CD8-positive, alpha-beta memory T cell (primary cell): ENCODE measurements at regions not wholly inside any gene's neighbourhood (a gene's known extent, or its start where the extent isn't known, plus 50 kb on each side); places are given as distances from the start of the nearest gene placed in this dataset.
"Not testable (repeated sequence)": the region's sequence is repeated elsewhere in the genome, so short reads cannot be mapped to it uniquely, and the experiment has no call there.

Source experiments
- CTCF ChIA-PET: fragments of 350-600 bp; sonication (Branson Sonifier 250); formaldehyde crosslinking; loops from one replicate; lab custom pipeline; 2021; ENCODE audit warnings: antibody characterized with exemption; lab: Charles Lee
- POLR2A ChIA-PET: fragments of 350-600 bp; sonication (Branson Sonifier 250); formaldehyde crosslinking; loops from one replicate; lab custom pipeline; 2021; ENCODE audit warnings: antibody characterized with exemption; lab: Charles Lee
- DNase-seq, 5 donors: peaks; one replicate each; pipeline versions ENCODE4 v3.0.0 to v3.0.0-alpha.2; 2020 to 2022; ENCODE audit warnings: mixed read lengths in 1 of 5
- H3K27ac ChIP-seq: one replicate; pipeline ENCODE4 v1.7.0; 2013; ENCODE audit warnings: low read depth, mild to moderate bottlenecking, low read length, moderate library complexity
- H3K27me3 ChIP-seq: 2 replicates; pipeline ENCODE4 v1.7.0; 2013; ENCODE audit warnings: low read length, mild to moderate bottlenecking; ENCODE audit not compliant: insufficient read depth, poor library complexity, severe bottlenecking
- H3K36me3 ChIP-seq: 2 replicates; pipeline ENCODE4 v1.7.0; 2013; ENCODE audit warnings: mild to moderate bottlenecking, low read length, moderate library complexity; ENCODE audit not compliant: insufficient read depth
- H3K4me1 ChIP-seq: 2 replicates; pipeline ENCODE4 v1.7.0; 2013; ENCODE audit warnings: mild to moderate bottlenecking, low read length, moderate library complexity; ENCODE audit not compliant: insufficient read depth
- H3K4me3 ChIP-seq: 2 replicates; pipeline ENCODE4 v1.7.0; 2013; ENCODE audit warnings: mild to moderate bottlenecking, low read length
- H3K9me3 ChIP-seq: 2 replicates; pipeline ENCODE4 v1.7.0; 2013; ENCODE audit warnings: mild to moderate bottlenecking, low read length
- H3K27ac Mint-ChIP-seq, 8 donors: one replicate each; pipeline ENCODE4 v1.8.0; 2020 to 2021; ENCODE audit warnings: mixed read lengths in 8 of 8, mild to moderate bottlenecking in 6 of 8, inconsistent platforms in 3 of 8, moderate library complexity in 3 of 8
- H3K27me3 Mint-ChIP-seq, 2 donors: one replicate each; pipeline ENCODE4 v1.8.0; 2020 to 2021; ENCODE audit warnings: mixed read lengths in 2 of 2, mild to moderate bottlenecking in 1 of 2, moderate library complexity in 1 of 2
- H3K36me3 Mint-ChIP-seq, 3 donors: one replicate each; pipeline ENCODE4 v1.8.0; 2020 to 2021; ENCODE audit warnings: mixed read lengths in 3 of 3, inconsistent platforms in 1 of 3, mild to moderate bottlenecking in 1 of 3
- H3K4me1 Mint-ChIP-seq, 3 donors: one replicate each; pipeline ENCODE4 v1.8.0; 2020 to 2021; ENCODE audit warnings: mixed read lengths in 3 of 3, inconsistent platforms in 1 of 3, mild to moderate bottlenecking in 1 of 3
- H3K4me3 Mint-ChIP-seq, 7 donors: one replicate each; pipeline ENCODE4 v1.8.0; 2020 to 2021; ENCODE audit warnings: mixed read lengths in 7 of 7, mild to moderate bottlenecking in 6 of 7, moderate library complexity in 4 of 7, inconsistent platforms in 2 of 7
- H3K9me3 Mint-ChIP-seq, 5 donors: one replicate each; pipeline ENCODE4 v1.8.0; 2020 to 2022; ENCODE audit warnings: mixed read lengths in 5 of 5, mild to moderate bottlenecking in 3 of 5, moderate library complexity in 2 of 5, inconsistent platforms in 1 of 5

DNA sequence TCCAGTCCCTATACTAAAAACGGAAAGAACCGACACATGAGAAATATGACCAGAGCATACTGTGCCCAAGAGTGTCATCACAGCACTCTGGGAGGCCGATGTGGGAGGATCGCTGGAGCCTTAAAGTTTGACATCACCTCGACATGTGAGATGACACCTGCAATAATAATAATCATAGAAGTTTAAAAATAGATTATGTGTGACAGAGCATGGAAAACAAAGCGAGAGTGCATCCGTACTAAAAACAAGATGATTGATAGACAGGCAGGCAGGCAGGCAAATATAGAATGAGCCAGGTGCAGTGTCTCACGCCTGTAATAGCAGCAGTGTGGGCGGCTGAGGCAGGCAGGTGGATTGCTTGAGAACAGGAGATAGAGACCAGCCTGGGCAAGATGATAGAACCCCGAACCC is 114.8 kb upstream of the ANKRD30BL start:
- DNase-seq: no peak
- H3K4me1 Mint-ChIP-seq: no peaks in the 10 kb centered on the region
- H3K4me3 ChIP-seq: no peak overlapping the region
- no peaks in the 10 kb centered on the region for H3K4me1 ChIP-seq
- POLR2A ChIA-PET: no interaction called here
- no peaks in the 10 kb centered on the region for H3K36me3 ChIP-seq
- CTCF ChIA-PET: no interaction called here
- no peak overlapping the region for H3K4me3 Mint-ChIP-seq
- no peak overlapping the region for H3K27ac Mint-ChIP-seq
- H3K27me3 Mint-ChIP-seq: no peaks in the 10 kb centered on the region
- peaks cover 7 to 30% (median 21%) of the 10 kb centered on the region in 5 donors for H3K9me3 Mint-ChIP-seq
- H3K27ac ChIP-seq: no peak overlapping the region
- no peaks in the 10 kb centered on the region for H3K27me3 ChIP-seq
- H3K9me3 ChIP-seq: no peaks in the 10 kb centered on the region
- H3K36me3 Mint-ChIP-seq: peaks cover 0 to 4% (median 0%) of the 10 kb centered on the region in 3 donors

- Mint-ChIP-seq H3K27ac (no peak overlapping the region), H3K36me3 (peaks cover 0 to 4% (median 0%) of the 10 kb centered on the region in 3 donors), H3K9me3 (peaks cover 9 to 35% (median 24%) of the 10 kb centered on the region in 5 donors), H3K27me3 (no peaks in the 10 kb centered on the region), H3K4me1 (no peaks in the 10 kb centered on the region), H3K4me3 (no peak overlapping the region)
- no peak for DNase-seq
- H3K36me3 ChIP-seq: no peaks in the 10 kb centered on the region
- H3K27me3 ChIP-seq: no peaks in the 10 kb centered on the region
- ChIA-PET CTCF (no interaction called here), POLR2A (no interaction called here)
- no peak overlapping the region for H3K27ac ChIP-seq
- H3K9me3 ChIP-seq: no peaks in the 10 kb centered on the region
- no peaks in the 10 kb centered on the region for H3K4me1 ChIP-seq
- no peak overlapping the region for H3K4me3 ChIP-seq
These were observed 116.5 kb upstream of the ANKRD30BL start for GRCh38 chr2:132278267-132278666.

DNA sequence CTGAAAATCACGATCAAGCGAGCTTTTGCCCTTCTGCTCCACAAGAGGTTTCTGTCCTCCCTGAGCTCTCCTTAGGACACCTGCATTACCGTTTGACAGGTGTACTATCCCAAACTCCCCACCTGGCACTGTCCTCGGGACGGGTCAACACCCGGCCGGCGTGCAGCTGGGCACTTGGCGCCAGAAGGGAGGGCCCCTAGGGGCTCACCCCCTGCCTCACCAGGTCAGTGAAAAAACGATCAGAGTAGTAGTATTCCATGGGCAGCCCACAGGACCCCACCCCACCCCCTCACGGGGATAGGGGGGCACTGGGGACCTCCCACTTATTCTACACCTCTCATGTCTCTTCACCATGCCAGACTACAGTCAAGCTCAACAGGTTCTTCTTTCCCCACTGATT is 117.6 kb upstream of the ANKRD30BL start:
- DNase-seq: no peak
- H3K4me3 Mint-ChIP-seq: no peak overlapping the region
- Histone ChIP-seq H3K36me3 (no peaks in the 10 kb centered on the region), H3K27me3 (no peaks in the 10 kb centered on the region), H3K4me3 (no peak overlapping the region), H3K27ac (no peak overlapping the region), H3K4me1 (no peaks in the 10 kb centered on the region), H3K9me3 (no peaks in the 10 kb centered on the region)
- H3K36me3 Mint-ChIP-seq: no peaks in the 10 kb centered on the region
- no peaks in the 10 kb centered on the region for H3K4me1 Mint-ChIP-seq
- H3K9me3 Mint-ChIP-seq: peaks cover 9 to 32% (median 24%) of the 10 kb centered on the region in 5 donors
- POLR2A ChIA-PET: no interaction called here
- no peaks in the 10 kb centered on the region for H3K27me3 Mint-ChIP-seq
- CTCF ChIA-PET: no interaction called here
- no peak overlapping the region for H3K27ac Mint-ChIP-seq

DNA sequence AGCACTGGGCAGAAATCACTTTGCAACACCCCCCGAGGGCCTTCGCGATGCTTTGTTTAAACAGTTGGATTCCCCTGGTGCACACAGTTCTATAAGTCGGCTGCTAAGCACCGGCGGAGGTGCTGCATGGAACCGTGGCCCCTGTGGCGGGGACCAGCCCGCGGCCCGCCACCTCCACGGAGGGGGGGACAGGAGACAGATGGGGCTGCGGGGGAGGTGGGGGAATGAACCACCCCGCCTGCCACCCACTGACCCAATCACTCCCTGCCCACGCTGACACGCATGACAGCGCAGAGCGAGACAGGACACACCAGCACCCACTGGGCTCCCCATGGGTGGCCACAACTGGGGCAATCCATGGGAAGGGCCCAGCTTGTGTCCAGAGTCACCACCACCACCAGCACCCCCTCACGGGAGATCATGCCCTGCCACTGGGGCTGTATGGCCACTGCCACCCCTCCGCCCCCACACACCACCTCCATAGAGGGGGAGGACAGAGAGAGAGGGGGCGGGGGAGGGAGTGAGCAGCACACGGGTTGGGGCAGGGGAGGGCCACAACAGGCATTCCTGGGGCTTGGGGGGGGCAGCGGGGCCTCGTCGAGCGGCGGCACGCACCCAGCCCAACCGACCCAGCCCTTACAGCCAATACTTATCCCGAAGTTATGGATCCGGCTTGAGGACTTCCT is 118.3 kb upstream of the ANKRD30BL start:
- CTCF ChIA-PET: no interaction called here
- Histone ChIP-seq H3K9me3 (no peaks in the 10 kb centered on the region), H3K4me3 (no peak overlapping the region), H3K36me3 (no peaks in the 10 kb centered on the region), H3K27ac (no peak overlapping the region), H3K4me1 (no peaks in the 10 kb centered on the region), H3K27me3 (no peaks in the 10 kb centered on the region)
- no peak overlapping the region for H3K27ac Mint-ChIP-seq
- no peaks in the 10 kb centered on the region for H3K36me3 Mint-ChIP-seq
- H3K9me3 Mint-ChIP-seq: peaks cover 9 to 29% (median 21%) of the 10 kb centered on the region in 5 donors
- DNase-seq: no peak
- no peaks in the 10 kb centered on the region for H3K27me3 Mint-ChIP-seq
- POLR2A ChIA-PET: no interaction called here
- no peaks in the 10 kb centered on the region for H3K4me1 Mint-ChIP-seq
- H3K4me3 Mint-ChIP-seq: no peak overlapping the region

DNA sequence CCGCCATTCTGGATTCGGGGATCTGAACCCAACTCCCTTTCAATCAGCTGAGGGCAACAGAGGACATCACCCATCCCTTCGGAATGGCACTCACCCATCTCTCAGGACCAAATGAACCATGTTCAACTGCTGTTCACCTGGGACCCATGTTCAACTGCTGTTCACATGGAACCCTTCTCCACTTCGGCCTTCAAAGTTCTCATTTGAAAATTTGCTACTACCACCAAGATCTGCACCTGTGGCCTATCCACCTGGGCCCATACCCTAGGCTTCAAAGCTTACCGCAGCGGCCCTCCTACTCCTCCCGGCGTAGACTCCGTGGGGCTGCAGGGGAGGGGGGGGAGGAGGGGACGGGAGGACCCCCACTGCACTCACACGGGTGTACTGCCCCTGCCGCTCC is 119.2 kb upstream of the ANKRD30BL start:
- DNase-seq: no peak
- POLR2A ChIA-PET: no interaction called here
- Histone ChIP-seq H3K4me3 (no peak overlapping the region), H3K27ac (no peak overlapping the region), H3K27me3 (no peaks in the 10 kb centered on the region), H3K4me1 (no peaks in the 10 kb centered on the region), H3K9me3 (no peaks in the 10 kb centered on the region), H3K36me3 (no peaks in the 10 kb centered on the region)
- Mint-ChIP-seq H3K27ac (no peak overlapping the region), H3K4me1 (no peaks in the 10 kb centered on the region), H3K4me3 (no peak overlapping the region), H3K9me3 (peaks cover 9 to 24% (median 21%) of the 10 kb centered on the region in 5 donors), H3K27me3 (no peaks in the 10 kb centered on the region), H3K36me3 (no peaks in the 10 kb centered on the region)
- CTCF ChIA-PET: no interaction called here

- H3K4me3 Mint-ChIP-seq, H3K36me3 Mint-ChIP-seq, DNase-seq, H3K27ac Mint-ChIP-seq, H3K27me3 Mint-ChIP-seq, POLR2A ChIA-PET, H3K4me1 ChIP-seq, H3K27ac ChIP-seq, H3K36me3 ChIP-seq, CTCF ChIA-PET, H3K27me3 ChIP-seq, H3K4me1 Mint-ChIP-seq, H3K4me3 ChIP-seq, H3K9me3 ChIP-seq: not testable (repeated sequence)
- peaks cover 9 to 20% (median 17%) of the 10 kb centered on the region in 5 donors for H3K9me3 Mint-ChIP-seq
These were observed 120.4 kb upstream of the ANKRD30BL start for GRCh38 chr2:132282104-132282503.

DNA sequence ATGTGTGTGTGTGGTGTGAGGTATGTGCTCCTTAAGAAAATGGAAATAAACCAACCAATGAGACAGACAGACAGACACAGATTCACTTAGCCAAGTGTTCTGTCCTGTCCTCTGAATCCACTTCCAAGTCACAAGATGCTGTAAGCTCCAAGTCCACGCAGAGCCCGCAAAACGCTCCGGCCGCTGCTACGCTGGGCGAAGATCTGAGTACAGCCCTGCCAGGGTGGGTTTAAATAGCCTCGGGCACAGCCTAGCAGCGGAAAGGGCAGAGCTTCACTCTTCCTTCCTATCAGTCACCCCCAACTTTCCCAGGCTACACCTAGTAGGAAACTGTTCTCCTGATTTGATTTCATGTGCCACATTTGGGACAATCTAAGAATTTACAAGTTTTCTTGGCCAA is 121.2 kb upstream of the ANKRD30BL start:
- H3K27me3 ChIP-seq: no peaks in the 10 kb centered on the region
- H3K27ac ChIP-seq: no peak overlapping the region
- H3K9me3 Mint-ChIP-seq: peaks cover 6 to 17% (median 14%) of the 10 kb centered on the region in 5 donors

GRCh38 chr2:132286289-132286911 is 124.6 kb upstream of the ANKRD30BL start:
- H3K27ac Mint-ChIP-seq, H3K36me3 ChIP-seq, H3K36me3 Mint-ChIP-seq, DNase-seq, H3K4me3 ChIP-seq, H3K9me3 ChIP-seq, H3K9me3 Mint-ChIP-seq, H3K27me3 Mint-ChIP-seq, H3K27ac ChIP-seq, CTCF ChIA-PET, H3K4me1 ChIP-seq, H3K27me3 ChIP-seq, H3K4me3 Mint-ChIP-seq, POLR2A ChIA-PET, H3K4me1 Mint-ChIP-seq: not testable (repeated sequence)

More for the DNA sequence above, 121.2 kb upstream of the ANKRD30BL start:
- no peaks in the 10 kb centered on the region for H3K36me3 ChIP-seq
- Mint-ChIP-seq H3K36me3 (no peaks in the 10 kb centered on the region), H3K4me1 (no peaks in the 10 kb centered on the region), H3K27ac (no peak overlapping the region), H3K27me3 (no peaks in the 10 kb centered on the region), H3K4me3 (no peak overlapping the region)
- H3K4me1 ChIP-seq: no peaks in the 10 kb centered on the region
- no peak for DNase-seq
- no peaks in the 10 kb centered on the region for H3K9me3 ChIP-seq
- ChIA-PET CTCF (no interaction called here), POLR2A (no interaction called here)
- no peak overlapping the region for H3K4me3 ChIP-seq
